ENCODE measurements at regions not wholly inside any gene's neighbourhood (a gene's known extent, or its start where the extent isn't known, plus 50 kb on each side); places are given as distances from the start of the nearest gene placed in this dataset.

GRCh38 chr2:4684921-4685320 lies 981.5 kb downstream of the DCDC2C start:
- TF ChIP-seq, protein P1, sequence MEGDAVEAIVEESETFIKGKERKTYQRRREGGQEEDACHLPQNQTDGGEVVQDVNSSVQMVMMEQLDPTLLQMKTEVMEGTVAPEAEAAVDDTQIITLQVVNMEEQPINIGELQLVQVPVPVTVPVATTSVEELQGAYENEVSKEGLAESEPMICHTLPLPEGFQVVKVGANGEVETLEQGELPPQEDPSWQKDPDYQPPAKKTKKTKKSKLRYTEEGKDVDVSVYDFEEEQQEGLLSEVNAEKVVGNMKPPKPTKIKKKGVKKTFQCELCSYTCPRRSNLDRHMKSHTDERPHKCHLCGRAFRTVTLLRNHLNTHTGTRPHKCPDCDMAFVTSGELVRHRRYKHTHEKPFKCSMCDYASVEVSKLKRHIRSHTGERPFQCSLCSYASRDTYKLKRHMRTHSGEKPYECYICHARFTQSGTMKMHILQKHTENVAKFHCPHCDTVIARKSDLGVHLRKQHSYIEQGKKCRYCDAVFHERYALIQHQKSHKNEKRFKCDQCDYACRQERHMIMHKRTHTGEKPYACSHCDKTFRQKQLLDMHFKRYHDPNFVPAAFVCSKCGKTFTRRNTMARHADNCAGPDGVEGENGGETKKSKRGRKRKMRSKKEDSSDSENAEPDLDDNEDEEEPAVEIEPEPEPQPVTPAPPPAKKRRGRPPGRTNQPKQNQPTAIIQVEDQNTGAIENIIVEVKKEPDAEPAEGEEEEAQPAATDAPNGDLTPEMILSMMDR (IDR thresholded peaks at IDR 0.05; ENCODE audit: insufficient read depth, low read depth, low read length, missing control alignments) = no peak
- H3K4me3 ChIP-seq (ENCODE audit: low read length) = no peak overlapping the region
- DNase-seq (ENCODE audit: low read depth) = no peak

DNA sequence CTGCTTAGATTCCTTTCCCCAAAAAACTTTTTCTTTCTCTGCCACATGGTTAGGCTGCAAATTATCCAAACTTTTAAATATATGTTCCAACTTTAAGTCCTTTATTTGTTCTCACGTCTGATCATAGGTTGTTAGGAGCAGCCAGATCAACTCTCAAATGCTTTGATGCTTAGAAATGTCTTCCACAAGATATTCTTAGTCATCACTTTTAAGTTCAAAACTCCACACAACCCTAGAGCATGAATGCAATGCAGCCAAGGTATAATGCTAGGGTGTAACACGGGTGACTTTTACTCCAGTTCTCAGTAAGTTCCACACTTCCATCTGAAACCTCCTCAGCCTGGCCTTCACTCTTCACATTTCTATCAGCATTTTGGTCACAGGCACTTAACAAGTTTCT lies 987.5 kb downstream of the DCDC2C start:
- TF ChIP-seq, protein P1 (IDR thresholded peaks at IDR 0.05; ENCODE audit: insufficient read depth, low read depth, low read length, missing control alignments) = no peak
- no peak for DNase-seq (ENCODE audit: low read depth)
- no peak overlapping the region for H3K4me3 ChIP-seq (ENCODE audit: low read length)

- TF ChIP-seq, protein P1 (IDR thresholded peaks at IDR 0.05; ENCODE audit: insufficient read depth, low read depth, low read length, missing control alignments) = no peak
- DNase-seq (ENCODE audit: low read depth) = no peak
- H3K4me3 ChIP-seq (ENCODE audit: low read length) = no peak overlapping the region
Measured at GRCh38 chr2:4693266-4693665, 989.9 kb downstream of the DCDC2C start.

DNA sequence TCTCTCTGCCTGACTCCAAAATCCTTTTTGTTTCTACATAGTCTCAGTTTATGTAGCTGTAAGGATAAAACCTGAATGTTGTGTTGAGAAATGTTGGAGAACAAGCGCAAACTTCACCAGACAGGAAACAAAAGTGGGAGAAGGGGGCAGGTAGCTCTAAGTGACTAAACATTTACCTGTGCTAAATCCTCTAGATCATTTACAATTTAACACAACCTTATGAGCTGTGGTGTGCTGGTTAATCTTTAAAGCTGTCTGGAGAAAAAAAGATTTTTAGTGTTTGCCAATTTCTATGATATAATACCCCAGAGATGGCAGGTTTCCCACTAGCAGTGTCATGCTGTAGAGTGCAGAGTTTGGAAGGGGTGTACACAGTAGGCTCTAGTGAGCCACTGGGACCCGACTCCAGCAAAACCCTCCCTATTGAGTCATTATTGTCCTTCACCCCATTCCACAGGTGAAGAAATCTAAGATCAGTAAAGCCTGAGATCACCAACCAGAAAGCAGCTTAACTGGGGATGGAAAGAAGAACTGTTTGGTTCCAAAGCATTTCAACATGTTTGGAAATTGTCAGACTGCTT lies 992.0 kb downstream of the DCDC2C start:
- DNase-seq (ENCODE audit: low read depth) = no peak

GRCh38 chr2:4715065-4715464 lies 977.1 kb upstream of the SOX11 start:
- TF ChIP-seq, protein P1 (IDR thresholded peaks at IDR 0.05; ENCODE audit: insufficient read depth, low read depth, low read length, missing control alignments) = no peak
- DNase-seq (ENCODE audit: low read depth) = no peak

More for the DNA sequence above, 992.0 kb downstream of the DCDC2C start:
- TF ChIP-seq, protein P1 (IDR thresholded peaks at IDR 0.05; ENCODE audit: insufficient read depth, low read depth, low read length, missing control alignments) = no peak
- H3K4me3 ChIP-seq (ENCODE audit: low read length) = no peak overlapping the region

DNA sequence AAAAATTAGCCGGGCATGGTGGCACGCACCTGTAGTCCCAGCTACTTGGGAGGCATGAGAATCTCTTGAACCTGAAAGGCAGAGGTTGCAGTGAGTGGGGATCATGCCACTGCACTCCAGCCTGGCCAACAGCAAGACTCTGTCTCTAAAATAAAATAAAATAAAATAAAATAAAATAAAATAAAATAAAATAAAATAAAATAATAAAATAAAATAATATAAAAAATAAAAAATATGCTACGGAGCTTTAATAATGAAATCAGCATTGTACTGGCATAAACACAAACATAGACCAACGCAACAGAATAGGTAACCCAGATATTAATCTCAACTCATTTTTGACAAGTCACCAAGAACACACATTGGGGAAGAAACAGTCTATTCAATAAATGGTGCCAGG lies 973.4 kb upstream of the SOX11 start:
- DNase-seq (ENCODE audit: low read depth) = no peak
- no peak overlapping the region for H3K4me3 ChIP-seq (ENCODE audit: low read length)
- TF ChIP-seq, protein P1 (IDR thresholded peaks at IDR 0.05; ENCODE audit: insufficient read depth, low read depth, low read length, missing control alignments) = no peak

More at GRCh38 chr2:4715065-4715464, 977.1 kb upstream of the SOX11 start:
- no peak overlapping the region for H3K4me3 ChIP-seq (ENCODE audit: low read length)

- DNase-seq (ENCODE audit: low read depth) = no peak
- no peak overlapping the region for H3K4me3 ChIP-seq (ENCODE audit: low read length)
- TF ChIP-seq, protein P1 (IDR thresholded peaks at IDR 0.05; ENCODE audit: insufficient read depth, low read depth, low read length, missing control alignments) = no peak
Measured at GRCh38 chr2:4725618-4726017, 966.6 kb upstream of the SOX11 start.

Measured in epithelial cell of esophagus (primary cell).